T follicular helper cell (primary cell): ENCODE measurements at regions not wholly inside any gene's neighbourhood (a gene's known extent, or its start where the extent isn't known, plus 50 kb on each side); places are given as distances from the start of the nearest gene placed in this dataset.

Experiments used
- DNase-seq: peaks from one replicate; pipeline ENCODE4 v3.0.0-alpha.2; 2020; ENCODE audit warnings: low read depth

- no peak for DNase-seq
Observed at GRCh38 chr5:155295111-155295510, 281.6 kb downstream of the KIF4B start.

- no peak for DNase-seq
Observed at GRCh38 chr5:155299386-155300005, 285.9 kb downstream of the KIF4B start.

- no peak for DNase-seq
Observed at GRCh38 chr5:155303120-155303519, 289.6 kb downstream of the KIF4B start.

- DNase-seq: no peak
Observed at GRCh38 chr5:155307229-155307628, 293.7 kb downstream of the KIF4B start.

- DNase-seq: no peak
Observed at GRCh38 chr5:155308289-155308688, 294.7 kb downstream of the KIF4B start.

- no peak for DNase-seq
Observed at GRCh38 chr5:155309021-155309746, 295.6 kb downstream of the KIF4B start.

- DNase-seq: no peak
Observed at GRCh38 chr5:155311721-155312120, 298.2 kb downstream of the KIF4B start.

GRCh38 chr5:155313518-155313917 is 300.0 kb downstream of the KIF4B start:
- no peak for DNase-seq

GRCh38 chr5:155316070-155316714 is 302.6 kb downstream of the KIF4B start:
- DNase-seq: no peak

GRCh38 chr5:155332618-155333017 is 319.1 kb downstream of the KIF4B start:
- DNase-seq: no peak

- DNase-seq: no peak
Observed at GRCh38 chr5:155342956-155343355, 329.4 kb downstream of the KIF4B start.

GRCh38 chr5:155343468-155343867 is 329.9 kb downstream of the KIF4B start:
- no peak for DNase-seq

- no peak for DNase-seq
Observed at GRCh38 chr5:155353231-155353630, 339.7 kb downstream of the KIF4B start.

GRCh38 chr5:155366096-155366495 is 352.5 kb downstream of the KIF4B start:
- no peak for DNase-seq

- no peak for DNase-seq
Observed at GRCh38 chr5:155367841-155368240, 354.3 kb downstream of the KIF4B start.

- no peak for DNase-seq
Observed at GRCh38 chr5:155368490-155368889, 354.9 kb downstream of the KIF4B start.

GRCh38 chr5:155380480-155380879 is 366.9 kb downstream of the KIF4B start:
- DNase-seq: no peak

- DNase-seq: no peak
Observed at GRCh38 chr5:155381654-155382053, 368.1 kb downstream of the KIF4B start.

GRCh38 chr5:155389498-155389897 is 375.9 kb downstream of the KIF4B start:
- DNase-seq: no peak

- DNase-seq: no peak
Observed at GRCh38 chr5:155394727-155395126, 381.2 kb downstream of the KIF4B start.

- DNase-seq: no peak
Observed at GRCh38 chr5:155402927-155403640, 389.5 kb downstream of the KIF4B start.

- DNase-seq: no peak
Observed at GRCh38 chr5:155406815-155407214, 393.3 kb downstream of the KIF4B start.

- no peak for DNase-seq
Observed at GRCh38 chr5:155408465-155408864, 394.9 kb downstream of the KIF4B start.
